Liver (tissue), 8 donors: ENCODE measurements at regions not wholly inside any gene's neighbourhood (a gene's known extent, or its start where the extent isn't known, plus 50 kb on each side); places are given as distances from the start of the nearest gene placed in this dataset.

ENCODE experiments used
- DNase-seq: peaks from one replicate; pipeline ENCODE4 v3.0.0-alpha.2; 2017; ENCODE audit warnings: low spot score
- H3K27ac ChIP-seq, 2 donors: one replicate each; pipeline ENCODE4 v1.7.0; 2013; ENCODE audit warnings: inconsistent platforms in 2 of 2, low read length in 2 of 2, control low read depth in 1 of 2, low read depth in 1 of 2, mild to moderate bottlenecking in 1 of 2
- H3K27me3 ChIP-seq, 4 donors: one replicate each; pipeline versions ENCODE4 v1.6.1 to v1.7.0; 2013; ENCODE audit warnings: low read length in 3 of 4, inconsistent platforms in 1 of 4, mild to moderate bottlenecking in 1 of 4, moderate library complexity in 1 of 4; ENCODE audit not compliant: control insufficient read depth in 4 of 4, insufficient read depth in 4 of 4
- H3K36me3 ChIP-seq, 4 donors: one replicate each; pipeline versions ENCODE4 v1.6.1 to v1.7.0; 2013; ENCODE audit warnings: low read length in 3 of 4, mild to moderate bottlenecking in 3 of 4, low read depth in 1 of 4, moderate library complexity in 1 of 4; ENCODE audit not compliant: control insufficient read depth in 4 of 4, insufficient read depth in 3 of 4
- H3K4me1 ChIP-seq, 4 donors: one replicate each; pipeline versions ENCODE4 v1.6.1 to v1.7.0; 2013; ENCODE audit warnings: low read length in 3 of 4, mild to moderate bottlenecking in 3 of 4, moderate library complexity in 1 of 4; ENCODE audit not compliant: control insufficient read depth in 4 of 4, insufficient read depth in 4 of 4
- H3K4me3 ChIP-seq, 3 donors: one replicate each; pipeline versions ENCODE4 v1.6.1 to v1.7.0; 2013; ENCODE audit warnings: low read length in 3 of 3, control low read depth in 1 of 3, low read depth in 1 of 3, mild to moderate bottlenecking in 1 of 3
- H3K9ac ChIP-seq, 2 donors: one replicate each; pipeline ENCODE4 v1.7.0; 2013; ENCODE audit warnings: low read length in 2 of 2, mild to moderate bottlenecking in 2 of 2, moderate library complexity in 2 of 2, control low read depth in 1 of 2, low read depth in 1 of 2
- H3K9me3 ChIP-seq, 4 donors: one replicate each; pipeline versions ENCODE4 v1.6.1 to v1.7.0; 2013; ENCODE audit warnings: low read length in 3 of 4; ENCODE audit not compliant: control insufficient read depth in 4 of 4
- CTCF ChIP-seq: fragments of 150-350 bp; IDR thresholded peaks from 2 replicates; pipeline ENCODE4 v1.5.1; 2017; ENCODE audit warnings: improper control_type of control experiment, low read depth, low read length; ENCODE audit not compliant: missing input control
- FOXA1 ChIP-seq: IDR thresholded peaks from 2 replicates; pipeline ENCODE4 v1.6.1; 2016; ENCODE audit warnings: antibody characterized with exemption
- FOXA2 ChIP-seq: IDR thresholded peaks from 2 replicates; pipeline ENCODE4 v1.6.1; 2016; ENCODE audit warnings: antibody characterized with exemption
- GABPA ChIP-seq, 2 donors: IDR thresholded peaks in 1 of 2; conservative IDR thresholded peaks in 1 of 2; 2 replicates each; pipeline ENCODE4 v1.6.1; 2016; ENCODE audit warnings: antibody characterized with exemption in 2 of 2, mild to moderate bottlenecking in 1 of 2, moderate library complexity in 1 of 2
- HNF4A ChIP-seq, 2 donors: conservative IDR thresholded peaks; 2 replicates each; pipeline ENCODE4 v1.6.1; 2016; ENCODE audit warnings: antibody characterized with exemption in 2 of 2, mild to moderate bottlenecking in 2 of 2
- HNF4G ChIP-seq: IDR thresholded peaks from 2 replicates; pipeline ENCODE4 v1.6.1; 2016; ENCODE audit warnings: antibody characterized with exemption
- JUND ChIP-seq, 2 donors: IDR thresholded peaks; 2 replicates each; pipeline ENCODE4 v1.6.1; 2016; ENCODE audit warnings: antibody characterized with exemption in 2 of 2
- MAX ChIP-seq: IDR thresholded peaks from 2 replicates; pipeline ENCODE4 v1.6.1; 2016; ENCODE audit warnings: antibody characterized with exemption
- REST ChIP-seq: IDR thresholded peaks from 2 replicates; pipeline ENCODE4 v1.6.1; 2016; ENCODE audit warnings: antibody characterized with exemption, mild to moderate bottlenecking
- RXRA ChIP-seq, 2 donors: IDR thresholded peaks; 2 replicates each; pipeline ENCODE4 v1.6.1; 2017 to 2018; ENCODE audit warnings: antibody characterized with exemption in 2 of 2, mild to moderate bottlenecking in 1 of 2
- SP1 ChIP-seq: IDR thresholded peaks from 2 replicates; pipeline ENCODE4 v1.6.1; 2018; ENCODE audit warnings: antibody characterized with exemption, mild to moderate bottlenecking
- TAF1 ChIP-seq: conservative IDR thresholded peaks from 2 replicates; pipeline ENCODE4 v1.6.1; 2016; ENCODE audit warnings: antibody characterized with exemption, mild to moderate bottlenecking
- YY1 ChIP-seq: IDR thresholded peaks from 2 replicates; pipeline ENCODE4 v1.6.1; 2016; ENCODE audit warnings: antibody characterized with exemption, mild to moderate bottlenecking
- WGBS: extraction: QIAGEN DNeasy Blood & Tissue Kit; methylation state at CpG from one replicate; pipeline ENCODE4 v1.1.7; 2013; 5-methylcytosine and 5-hydroxymethylcytosine counted together
- TF ChIP-seq, protein P1 (sequence below): IDR thresholded peaks from 2 replicates; pipeline ENCODE4 v1.6.1; 2016; ENCODE audit warnings: antibody characterized with exemption
- donor health status: healthy.
- donor health status: healthy.
- donor health status: healthy.
- donor health status: healthy.
- donor health status: healthy.

- TF ChIP-seq YY1 (peak; percentile 24), SP1 (no peak), MAX (peak; percentile 10)
- Histone ChIP-seq H3K36me3 (no peaks in the 10 kb centered on the region), H3K9ac (peak overlapping the region in 1 of 2 donors; percentile 28), H3K4me1 (peaks cover 0 to 6% (median 0%) of the 10 kb centered on the region in 4 donors), H3K4me3 (peak overlapping the region in 1 of 3 donors; percentile 12), H3K9me3 (no peaks in the 10 kb centered on the region), H3K27ac (no peak overlapping the region), H3K27me3 (no peaks in the 10 kb centered on the region)
- no peak for DNase-seq
- 28% methylated on average over 8 of the region's 8 CpGs for whole genome bisulfite sequencing
These were observed 243.8 kb upstream of the PWP1 start for GRCh38 chr12:107441665-107442300.

- Histone ChIP-seq H3K27me3 (no peaks in the 10 kb centered on the region), H3K4me3 (peak overlapping the region in 1 of 3 donors; percentile 12), H3K27ac (no peak overlapping the region), H3K9me3 (no peaks in the 10 kb centered on the region), H3K4me1 (peaks cover 0 to 6% (median 0%) of the 10 kb centered on the region in 4 donors), H3K9ac (peak overlapping the region in 1 of 2 donors; percentile 28), H3K36me3 (no peaks in the 10 kb centered on the region)
- no peak for DNase-seq
- TF ChIP-seq CTCF (no peak), GABPA (IDR thresholded peaks at IDR 0.05 in 1 of 2, conservative IDR thresholded peaks at IDR 0.05 in 1 of 2) (no peak)
- WGBS = 75% methylated on average over 7 of the region's 7 CpGs
These were observed 243.1 kb upstream of the PWP1 start for GRCh38 chr12:107442326-107442987.

DNA sequence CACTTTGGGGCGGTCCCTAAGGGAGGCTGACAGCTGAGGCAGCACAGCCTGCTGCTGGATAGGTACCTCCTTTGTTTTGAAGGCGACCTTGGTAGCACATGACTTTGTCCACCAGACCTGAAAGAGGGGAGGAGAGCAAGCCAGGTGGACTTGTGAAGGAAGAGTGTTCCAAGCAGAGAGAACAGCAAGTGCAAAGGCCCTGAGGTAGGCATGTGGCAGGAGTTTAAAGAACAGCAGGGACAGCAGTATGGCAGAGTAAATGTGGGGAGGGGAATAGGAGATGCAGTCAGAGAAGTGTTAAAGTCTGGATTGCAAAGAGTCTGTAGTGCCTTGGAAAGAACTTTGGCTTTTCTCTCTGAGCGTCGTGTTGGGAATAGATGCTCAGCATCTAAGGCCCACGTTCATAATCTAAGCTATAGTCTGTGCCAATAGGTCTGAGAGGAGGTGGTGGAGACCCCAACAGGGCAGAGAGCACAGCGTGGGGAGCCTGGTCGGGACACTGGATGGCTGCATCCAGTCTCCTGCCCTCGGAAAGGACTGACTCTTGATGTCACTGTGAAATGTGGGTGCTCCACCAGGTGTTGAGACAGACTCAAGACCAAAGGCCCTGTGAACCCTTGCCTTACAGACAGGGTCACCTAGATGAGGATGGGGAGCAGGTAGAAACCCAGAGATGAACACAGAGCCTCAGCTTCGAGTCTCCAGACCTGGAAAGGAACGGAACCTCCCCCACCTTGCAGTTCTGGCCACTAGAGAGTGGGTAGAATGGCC is 242.1 kb upstream of the PWP1 start:
- Histone ChIP-seq H3K27ac (no peak overlapping the region), H3K9me3 (no peaks in the 10 kb centered on the region), H3K27me3 (no peaks in the 10 kb centered on the region), H3K4me3 (no peak overlapping the region), H3K9ac (no peak overlapping the region), H3K4me1 (peaks cover 0 to 6% (median 0%) of the 10 kb centered on the region in 4 donors), H3K36me3 (no peaks in the 10 kb centered on the region)
- 96% methylated on average over 10 of the region's 10 CpGs for WGBS
- no peak for DNase-seq
- TF ChIP-seq YY1 = no peak
- no peak for TF ChIP-seq FOXA1
- no peak for TF ChIP-seq HNF4G
- TF ChIP-seq GABPA (IDR thresholded peaks at IDR 0.05 in 1 of 2, conservative IDR thresholded peaks at IDR 0.05 in 1 of 2) = no peak
- no peak for TF ChIP-seq HNF4A (conservative IDR thresholded peaks at IDR 0.05)
- TF ChIP-seq, protein P1, sequence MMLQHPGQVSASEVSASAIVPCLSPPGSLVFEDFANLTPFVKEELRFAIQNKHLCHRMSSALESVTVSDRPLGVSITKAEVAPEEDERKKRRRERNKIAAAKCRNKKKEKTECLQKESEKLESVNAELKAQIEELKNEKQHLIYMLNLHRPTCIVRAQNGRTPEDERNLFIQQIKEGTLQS = no peak
- TF ChIP-seq CTCF = no peak
- no peak for TF ChIP-seq RXRA (IDR thresholded peaks at IDR 0.05)
- no peak for TF ChIP-seq TAF1
- no peak for TF ChIP-seq REST
- no peak for TF ChIP-seq JUND (IDR thresholded peaks at IDR 0.05)
- TF ChIP-seq FOXA2 = no peak
